ENCODE measurements at regions not wholly inside any gene's neighbourhood (a gene's known extent, or its start where the extent isn't known, plus 50 kb on each side); places are given as distances from the start of the nearest gene placed in this dataset.

DNA sequence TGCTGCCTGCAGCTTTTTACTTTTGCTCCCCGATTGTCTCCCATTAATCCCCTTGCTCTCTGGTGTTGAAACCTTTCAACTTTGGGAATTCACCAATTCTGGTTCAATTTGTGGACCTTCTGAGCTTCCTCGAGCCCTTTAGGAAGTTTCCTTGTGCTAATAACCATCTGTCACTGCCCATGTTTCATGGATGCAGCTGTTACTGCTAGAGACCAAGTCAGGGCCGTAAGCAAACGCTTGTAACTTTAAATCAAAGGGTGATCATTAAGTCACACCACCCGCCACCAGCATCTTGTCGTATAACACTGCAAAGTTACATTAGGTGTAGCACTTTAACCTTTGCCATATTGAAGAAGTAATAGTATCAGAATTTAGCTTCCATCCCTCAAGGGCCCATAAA, 268.3 kb upstream of the SASH1 start:
- DNase-seq (ENCODE audit: low read depth), result no peak
- H3K4me2 ChIP-seq (ENCODE audit: low read length), result no peak overlapping the region

DNA sequence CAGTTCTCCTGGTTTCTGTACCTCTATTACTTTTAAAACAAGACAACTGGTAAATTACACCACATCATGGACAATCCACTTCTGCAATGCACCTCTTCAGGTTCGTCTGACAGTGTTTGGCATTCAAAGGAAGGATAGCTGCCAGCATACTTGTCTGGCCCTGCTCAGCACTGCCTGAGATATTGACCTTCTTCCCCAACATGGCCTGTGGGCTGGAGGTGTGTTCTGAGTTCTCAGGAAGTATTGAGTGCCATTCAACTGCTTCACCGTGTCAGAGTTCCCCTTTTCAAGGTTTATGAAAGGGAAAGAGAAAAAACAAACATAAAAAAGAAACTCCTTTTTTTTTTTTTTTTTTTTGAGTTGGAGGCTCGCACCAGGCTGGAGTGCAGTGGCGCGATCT, 267.9 kb upstream of the SASH1 start:
- Mint-ChIP-seq H3K36me3 (ENCODE audit: low read depth, unreplicated experiment) (no peaks in the 10 kb centered on the region), H3K4me3 (ENCODE audit: unreplicated experiment) (no peak overlapping the region), H3K4me1 (ENCODE audit: low read depth, unreplicated experiment) (no peaks in the 10 kb centered on the region), H3K27ac (ENCODE audit: unreplicated experiment) (no peak overlapping the region), H3K9me3 (ENCODE audit: unreplicated experiment) (peaks cover under 1% of the 10 kb centered on the region), H3K27me3 (ENCODE audit: low read depth, unreplicated experiment) (peaks cover 5% of the 10 kb centered on the region)
- TF ChIP-seq, protein P1, sequence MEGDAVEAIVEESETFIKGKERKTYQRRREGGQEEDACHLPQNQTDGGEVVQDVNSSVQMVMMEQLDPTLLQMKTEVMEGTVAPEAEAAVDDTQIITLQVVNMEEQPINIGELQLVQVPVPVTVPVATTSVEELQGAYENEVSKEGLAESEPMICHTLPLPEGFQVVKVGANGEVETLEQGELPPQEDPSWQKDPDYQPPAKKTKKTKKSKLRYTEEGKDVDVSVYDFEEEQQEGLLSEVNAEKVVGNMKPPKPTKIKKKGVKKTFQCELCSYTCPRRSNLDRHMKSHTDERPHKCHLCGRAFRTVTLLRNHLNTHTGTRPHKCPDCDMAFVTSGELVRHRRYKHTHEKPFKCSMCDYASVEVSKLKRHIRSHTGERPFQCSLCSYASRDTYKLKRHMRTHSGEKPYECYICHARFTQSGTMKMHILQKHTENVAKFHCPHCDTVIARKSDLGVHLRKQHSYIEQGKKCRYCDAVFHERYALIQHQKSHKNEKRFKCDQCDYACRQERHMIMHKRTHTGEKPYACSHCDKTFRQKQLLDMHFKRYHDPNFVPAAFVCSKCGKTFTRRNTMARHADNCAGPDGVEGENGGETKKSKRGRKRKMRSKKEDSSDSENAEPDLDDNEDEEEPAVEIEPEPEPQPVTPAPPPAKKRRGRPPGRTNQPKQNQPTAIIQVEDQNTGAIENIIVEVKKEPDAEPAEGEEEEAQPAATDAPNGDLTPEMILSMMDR (IDR thresholded peaks at IDR 0.05; ENCODE audit: insufficient read depth, low read depth, low read length), result no peak
- TF ChIP-seq EZH2 (IDR thresholded peaks at IDR 0.05; ENCODE audit: insufficient read depth, low read length), result no peak
- peaks cover 2% of the 10 kb centered on the region for H3K9me3 ChIP-seq (ENCODE audit: insufficient read depth, low read depth, low read length)
- no peaks in the 10 kb centered on the region for H4K20me1 ChIP-seq (ENCODE audit: insufficient read depth, low read length)
- no peaks in the 10 kb centered on the region for H3K4me1 ChIP-seq (ENCODE audit: insufficient read depth, low read length)
- no peaks in the 10 kb centered on the region for H3K27me3 ChIP-seq (ENCODE audit: insufficient read depth, low read length)
- DNase-seq (ENCODE audit: low read depth) (no peak), FAIRE-seq (no peak)
- no peak overlapping the region for H3K4me2 ChIP-seq (ENCODE audit: low read length)
- H3K27ac ChIP-seq (ENCODE audit: low read depth, low read length), result no peak overlapping the region
- H3K79me2 ChIP-seq (ENCODE audit: insufficient read depth, low read length), result no peaks in the 10 kb centered on the region
- H2AFZ ChIP-seq (ENCODE audit: low read depth, low read length), result no peak overlapping the region
- H3K4me3 ChIP-seq (ENCODE audit: insufficient read depth, low read depth, low read length), result no peak overlapping the region
- no peaks in the 10 kb centered on the region for H3K36me3 ChIP-seq (ENCODE audit: insufficient read depth, low read length)
- no peak overlapping the region for H3K9ac ChIP-seq (ENCODE audit: low read length)

More for the DNA sequence above, 268.3 kb upstream of the SASH1 start:
- H3K4me3 Mint-ChIP-seq (ENCODE audit: unreplicated experiment), result no peak overlapping the region
- Histone ChIP-seq H3K4me1 (ENCODE audit: insufficient read depth, low read length) (no peaks in the 10 kb centered on the region), H3K79me2 (ENCODE audit: insufficient read depth, low read length) (no peaks in the 10 kb centered on the region), H3K36me3 (ENCODE audit: insufficient read depth, low read length) (no peaks in the 10 kb centered on the region), H3K9me3 (ENCODE audit: insufficient read depth, low read depth, low read length) (peaks cover 2% of the 10 kb centered on the region), H3K27ac (ENCODE audit: low read depth, low read length) (no peak overlapping the region), H3K4me3 (ENCODE audit: insufficient read depth, low read depth, low read length) (no peak overlapping the region), H4K20me1 (ENCODE audit: insufficient read depth, low read length) (no peaks in the 10 kb centered on the region), H3K27me3 (ENCODE audit: insufficient read depth, low read length) (no peaks in the 10 kb centered on the region), H3K9ac (ENCODE audit: low read length) (no peak overlapping the region), H2AFZ (ENCODE audit: low read depth, low read length) (no peak overlapping the region)
- no peak for TF ChIP-seq EZH2 (IDR thresholded peaks at IDR 0.05; ENCODE audit: insufficient read depth, low read length)
- TF ChIP-seq, protein P1 (IDR thresholded peaks at IDR 0.05; ENCODE audit: insufficient read depth, low read depth, low read length), result no peak
- H3K27me3 Mint-ChIP-seq (ENCODE audit: low read depth, unreplicated experiment), result peaks cover 4% of the 10 kb centered on the region
- H3K27ac Mint-ChIP-seq (ENCODE audit: unreplicated experiment), result no peak overlapping the region
- H3K9me3 Mint-ChIP-seq (ENCODE audit: unreplicated experiment), result no peaks in the 10 kb centered on the region
- FAIRE-seq, result no peak
- no peaks in the 10 kb centered on the region for H3K4me1 Mint-ChIP-seq (ENCODE audit: low read depth, unreplicated experiment)
- H3K36me3 Mint-ChIP-seq (ENCODE audit: low read depth, unreplicated experiment), result no peaks in the 10 kb centered on the region

DNA sequence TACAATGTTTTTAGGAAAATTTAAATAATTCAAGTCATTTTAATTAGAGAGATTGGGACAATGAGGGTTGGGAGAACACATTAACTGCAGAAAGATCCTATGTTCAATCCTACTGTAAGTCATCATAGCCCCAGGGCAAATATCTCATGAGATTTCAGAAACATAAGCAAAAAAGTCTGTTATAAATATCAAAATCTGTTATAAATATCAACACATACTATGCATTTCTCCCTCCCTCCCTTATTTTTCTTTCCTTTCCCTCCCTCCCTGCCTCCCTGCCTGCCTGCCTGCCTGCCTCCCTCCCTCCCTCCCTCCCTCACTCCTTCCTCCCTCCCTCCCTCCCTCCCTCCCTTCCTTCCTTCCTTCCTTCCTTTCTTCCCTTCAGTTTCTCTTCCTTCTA, 267.3 kb upstream of the SASH1 start:
- no peak for FAIRE-seq
- no peak overlapping the region for H3K27ac Mint-ChIP-seq (ENCODE audit: unreplicated experiment)
- no peak overlapping the region for H3K9ac ChIP-seq (ENCODE audit: low read length)

More for the DNA sequence above, 267.3 kb upstream of the SASH1 start:
- Mint-ChIP-seq H3K9me3 (ENCODE audit: unreplicated experiment) (peaks cover 2% of the 10 kb centered on the region), H3K4me3 (ENCODE audit: unreplicated experiment) (no peak overlapping the region), H3K27me3 (ENCODE audit: low read depth, unreplicated experiment) (peaks cover 11% of the 10 kb centered on the region), H3K36me3 (ENCODE audit: low read depth, unreplicated experiment) (no peaks in the 10 kb centered on the region), H3K4me1 (ENCODE audit: low read depth, unreplicated experiment) (no peaks in the 10 kb centered on the region)
- H3K27me3 ChIP-seq (ENCODE audit: insufficient read depth, low read length), result no peaks in the 10 kb centered on the region
- H4K20me1 ChIP-seq (ENCODE audit: insufficient read depth, low read length), result no peaks in the 10 kb centered on the region
- no peak overlapping the region for H3K4me3 ChIP-seq (ENCODE audit: insufficient read depth, low read depth, low read length)
- no peak overlapping the region for H3K27ac ChIP-seq (ENCODE audit: low read depth, low read length)
- TF ChIP-seq EZH2 (IDR thresholded peaks at IDR 0.05; ENCODE audit: insufficient read depth, low read length), result no peak
- TF ChIP-seq, protein P1 (IDR thresholded peaks at IDR 0.05; ENCODE audit: insufficient read depth, low read depth, low read length), result no peak
- no peak for DNase-seq (ENCODE audit: low read depth)
- H2AFZ ChIP-seq (ENCODE audit: low read depth, low read length), result no peak overlapping the region
- no peaks in the 10 kb centered on the region for H3K79me2 ChIP-seq (ENCODE audit: insufficient read depth, low read length)
- H3K36me3 ChIP-seq (ENCODE audit: insufficient read depth, low read length), result no peaks in the 10 kb centered on the region
- no peak overlapping the region for H3K4me2 ChIP-seq (ENCODE audit: low read length)
- peaks cover 2% of the 10 kb centered on the region for H3K9me3 ChIP-seq (ENCODE audit: insufficient read depth, low read depth, low read length)
- H3K4me1 ChIP-seq (ENCODE audit: insufficient read depth, low read length), result no peaks in the 10 kb centered on the region

Data from astrocyte (in vitro differentiated cells and primary cell).